NT2/D1 (cell line): ENCODE measurements at regions not wholly inside any gene's neighbourhood (a gene's known extent, or its start where the extent isn't known, plus 50 kb on each side); places are given as distances from the start of the nearest gene placed in this dataset.

Source experiments
- SUZ12 ChIP-seq: IDR thresholded peaks from 2 replicates; pipeline ENCODE4 v1.6.1; 2011; ENCODE audit not compliant: insufficient read length, insufficient read depth; ENCODE audit errors: extremely low read depth
- YY1 ChIP-seq: IDR thresholded peaks from 2 replicates; pipeline ENCODE4 v1.6.1; 2011; ENCODE audit not compliant: insufficient read length, insufficient read depth
- ZNF274 ChIP-seq: IDR thresholded peaks from 2 replicates; pipeline ENCODE4 v1.6.1; 2011; ENCODE audit warnings: mild to moderate bottlenecking, low read depth, low read length

GRCh38 chr11:34827228-34827627, 89.0 kb downstream of the APIP start:
- TF ChIP-seq YY1 (no peak), SUZ12 (no peak), ZNF274 (no peak)
